ENCODE measurements at regions not wholly inside any gene's neighbourhood (a gene's known extent, or its start where the extent isn't known, plus 50 kb on each side); places are given as distances from the start of the nearest gene placed in this dataset.

- no peak for TF ChIP-seq POLR2A (IDR thresholded peaks at IDR 0.05)
- no peak for TF ChIP-seq CTCF (IDR thresholded peaks at IDR 0.05)
These were observed 234.8 kb upstream of the ELL2 start for GRCh38 chr5:96196407-96196806.
